H9 (cell line): ENCODE measurements at regions not wholly inside any gene's neighbourhood (a gene's known extent, or its start where the extent isn't known, plus 50 kb on each side); places are given as distances from the start of the nearest gene placed in this dataset.

Source experiments
- DNase-seq: peaks from one replicate; pipeline ENCODE4 v3.0.0-alpha.2; 2017
- H2AFZ ChIP-seq: one replicate; pipeline ENCODE4 v1.6.1; 2013; ENCODE audit warnings: mild to moderate bottlenecking, low read length, control low read depth, moderate library complexity
- H2AK5ac ChIP-seq: 2 replicates; pipeline ENCODE4 v1.6.1; 2013; ENCODE audit warnings: low read length, control low read depth, mixed read lengths; ENCODE audit not compliant: insufficient read length
- H2BK120ac ChIP-seq: one replicate; pipeline ENCODE4 v1.6.1; 2013; ENCODE audit warnings: low read depth, mild to moderate bottlenecking, low read length, control low read depth, inconsistent platforms; ENCODE audit not compliant: poor library complexity, severe bottlenecking
- H2BK12ac ChIP-seq: 2 replicates; pipeline ENCODE4 v1.6.1; 2013; ENCODE audit warnings: low read length, control low read depth, mixed read lengths, low read depth; ENCODE audit not compliant: insufficient read length
- H2BK15ac ChIP-seq: 2 replicates; pipeline ENCODE4 v1.6.1; 2013; ENCODE audit warnings: low read depth, low read length, control low read depth
- H2BK20ac ChIP-seq: one replicate; pipeline ENCODE4 v1.6.1; 2013; ENCODE audit warnings: low read depth, mild to moderate bottlenecking, low read length, control low read depth, inconsistent platforms; ENCODE audit not compliant: poor library complexity, severe bottlenecking
- H2BK5ac ChIP-seq: 2 replicates; pipeline ENCODE4 v1.6.1; 2013; ENCODE audit warnings: low read length, control low read depth, mixed read lengths; ENCODE audit not compliant: insufficient read length
- H3K14ac ChIP-seq: 2 replicates; pipeline ENCODE4 v1.6.1; 2013; ENCODE audit warnings: low read length, control low read depth; ENCODE audit not compliant: insufficient read depth
- H3K18ac ChIP-seq: 2 replicates; pipeline ENCODE4 v1.6.1; 2013; ENCODE audit warnings: low read depth, mild to moderate bottlenecking, mixed read lengths, low read length, control low read depth; ENCODE audit not compliant: insufficient read length
- H3K23ac ChIP-seq: 2 replicates; pipeline ENCODE4 v1.6.1; 2013; ENCODE audit warnings: low read length, control low read depth, mixed read lengths, low read depth; ENCODE audit not compliant: insufficient read length
- H3K23me2 ChIP-seq: 2 replicates; pipeline ENCODE4 v1.6.1; 2013; ENCODE audit warnings: low read depth, mild to moderate bottlenecking, mixed read lengths, low read length, control low read depth; ENCODE audit not compliant: insufficient read length, poor library complexity, severe bottlenecking
- H3K27ac ChIP-seq: 2 replicates; pipeline ENCODE4 v1.5.1; 2013; ENCODE audit warnings: low read length, control low read depth, mixed read lengths, low read depth; ENCODE audit not compliant: insufficient read length
- H3K27me3 ChIP-seq: 2 replicates; pipeline ENCODE4 v1.6.1; 2013; ENCODE audit warnings: low read length, control low read depth, inconsistent platforms; ENCODE audit not compliant: insufficient read depth
- H3K4ac ChIP-seq: 2 replicates; pipeline ENCODE4 v1.6.1; 2013; ENCODE audit warnings: low read depth, mild to moderate bottlenecking, control low read depth, inconsistent platforms, low read length, moderate library complexity
- H3K4me1 ChIP-seq: 2 replicates; pipeline ENCODE4 v1.6.1; 2013; ENCODE audit warnings: low read length, control low read depth, inconsistent platforms; ENCODE audit not compliant: insufficient read depth
- H3K4me2 ChIP-seq: 2 replicates; pipeline ENCODE4 v1.6.1; 2013; ENCODE audit warnings: low read length, control low read depth, mixed read lengths; ENCODE audit not compliant: insufficient read length, insufficient read depth
- H3K56ac ChIP-seq: 2 replicates; pipeline ENCODE4 v1.6.1; 2013; ENCODE audit warnings: low read depth, mild to moderate bottlenecking, mixed read lengths, low read length, control low read depth; ENCODE audit not compliant: insufficient read length
- H3K79me1 ChIP-seq: 2 replicates; pipeline ENCODE4 v1.6.1; 2013; ENCODE audit warnings: low read depth, mild to moderate bottlenecking, moderate library complexity, low read length, control low read depth, inconsistent platforms; ENCODE audit not compliant: insufficient read depth, poor library complexity, severe bottlenecking
- H3K79me2 ChIP-seq: 2 replicates; pipeline ENCODE4 v1.6.1; 2013; ENCODE audit warnings: low read length, control low read depth, inconsistent platforms; ENCODE audit not compliant: insufficient read depth
- H3K9ac ChIP-seq: 2 replicates; pipeline ENCODE4 v1.6.1; 2013; ENCODE audit warnings: low read length, control low read depth, mixed read lengths; ENCODE audit not compliant: insufficient read length; ENCODE audit errors: extremely low read depth
- H3K9me3 ChIP-seq: one replicate; pipeline ENCODE4 v1.6.1; 2013; ENCODE audit warnings: low read depth, low read length, inconsistent platforms; ENCODE audit not compliant: control insufficient read depth
- H3T11ph ChIP-seq: one replicate; pipeline ENCODE4 v1.6.1; 2013; ENCODE audit warnings: mild to moderate bottlenecking, low read length, control low read depth, inconsistent platforms
- H4K20me1 ChIP-seq: one replicate; pipeline ENCODE4 v1.6.1; 2013; ENCODE audit not compliant: control insufficient read depth, insufficient read length, insufficient read depth
- H4K5ac ChIP-seq: 2 replicates; pipeline ENCODE4 v1.6.1; 2013; ENCODE audit warnings: low read depth, mild to moderate bottlenecking, mixed read lengths, low read length, control low read depth; ENCODE audit not compliant: insufficient read length
- H4K8ac ChIP-seq: replicated peaks from 2 replicates; pipeline ENCODE4 v1.6.1; 2013; ENCODE audit warnings: low read length, control low read depth, mixed read lengths, low read depth; ENCODE audit not compliant: insufficient read length
- H4K91ac ChIP-seq: 2 replicates; pipeline ENCODE4 v1.6.1; 2013; ENCODE audit warnings: low read depth, mild to moderate bottlenecking, moderate library complexity, mixed read lengths, low read length, control low read depth; ENCODE audit not compliant: insufficient read length
- H3K27ac Mint-ChIP-seq, 3 experiments: 2 replicates in 2 of 3; 3 replicates in 1 of 3; pipeline ENCODE4 v1.8.0; 2020 to 2021; ENCODE audit warnings: mixed read lengths in 3 of 3, mild to moderate bottlenecking in 1 of 3, moderate library complexity in 1 of 3
- H3K27me3 Mint-ChIP-seq: 2 replicates; pipeline ENCODE4 v1.8.0; 2021; ENCODE audit warnings: low read depth, mild to moderate bottlenecking, moderate library complexity, mixed read lengths
- H3K36me3 Mint-ChIP-seq, 3 experiments: 2 replicates in 2 of 3; 3 replicates in 1 of 3; pipeline ENCODE4 v1.8.0; 2020 to 2021; ENCODE audit warnings: low read depth in 3 of 3, mixed read lengths in 3 of 3; ENCODE audit not compliant: insufficient read depth in 1 of 3
- H3K4me1 Mint-ChIP-seq, 2 experiments: 2 replicates each; pipeline ENCODE4 v1.8.0; 2020; ENCODE audit warnings: mixed read lengths in 2 of 2
- H3K4me3 Mint-ChIP-seq, 2 experiments: 2 replicates in 1 of 2; 3 replicates in 1 of 2; pipeline ENCODE4 v1.8.0; 2020 to 2021; ENCODE audit warnings: mild to moderate bottlenecking in 2 of 2, mixed read lengths in 2 of 2, moderate library complexity in 1 of 2
- H3K9me3 Mint-ChIP-seq, 2 experiments: 2 replicates in 1 of 2; 3 replicates in 1 of 2; pipeline ENCODE4 v1.8.0; 2020; ENCODE audit warnings: mild to moderate bottlenecking in 2 of 2, mixed read lengths in 2 of 2, moderate library complexity in 1 of 2
- CTCF ChIP-seq: fragments of 200-600 bp; sonication (generic); conservative IDR thresholded peaks from 3 replicates; pipeline ENCODE4 v1.8.0; 2021; ENCODE audit warnings: antibody characterized with exemption, mild to moderate bottlenecking
- WGBS: extraction: QIAGEN DNeasy Blood & Tissue Kit; methylation state at CpG from one replicate; pipeline ENCODE4 v1.1.7; 2013; ENCODE audit warnings: missing lambda C conversion rate, low lambda C conversion rate, mixed read lengths; ENCODE audit not compliant: insufficient read length; ENCODE audit errors: extremely low coverage; 5-methylcytosine and 5-hydroxymethylcytosine counted together

- Histone ChIP-seq H4K5ac (no peak overlapping the region), H2AK5ac (no peak overlapping the region), H4K20me1 (no peaks in the 10 kb centered on the region), H4K91ac (no peak overlapping the region), H3K9ac (no peak overlapping the region), H2BK15ac (no peak overlapping the region), H3K79me1 (no peaks in the 10 kb centered on the region), H2BK5ac (no peak overlapping the region), H3K27ac (no peak overlapping the region), H2BK120ac (no peak overlapping the region), H3K4ac (no peak overlapping the region), H2BK12ac (no peak overlapping the region), H3K14ac (no peak overlapping the region), H2AFZ (no peak overlapping the region), H3K23me2 (no peaks in the 10 kb centered on the region), H3K18ac (no peak overlapping the region), H3T11ph (no peak overlapping the region), H3K4me1 (no peaks in the 10 kb centered on the region), H3K27me3 (no peaks in the 10 kb centered on the region), H3K56ac (no peak overlapping the region), H4K8ac (no peak overlapping the region), H3K79me2 (no peaks in the 10 kb centered on the region), H3K9me3 (peaks cover 24% of the 10 kb centered on the region), H3K23ac (no peak overlapping the region), H3K4me2 (no peak overlapping the region), H2BK20ac (no peak overlapping the region)
- Mint-ChIP-seq H3K36me3 (peaks cover 20 to 30% (median 22%) of the 10 kb centered on the region in 3 experiments), H3K27me3 (no peaks in the 10 kb centered on the region), H3K27ac (no peak overlapping the region), H3K4me1 (peaks cover 2 to 11% of the 10 kb centered on the region in 2 experiments; a peak in 3 of 4 replicates), H3K9me3 (peaks cover 32 to 35% of the 10 kb centered on the region in 2 experiments), H3K4me3 (no peak overlapping the region)
- TF ChIP-seq CTCF: no peak
- no peak for DNase-seq
- WGBS: no CpG with 5 or more reads among the region's 2 CpGs
Measured at GRCh38 chr1:193431265-193431977, 245.0 kb upstream of the B3GALT2 start.
